ENCODE measurements at regions not wholly inside any gene's neighbourhood (a gene's known extent, or its start where the extent isn't known, plus 50 kb on each side); places are given as distances from the start of the nearest gene placed in this dataset.

DNA sequence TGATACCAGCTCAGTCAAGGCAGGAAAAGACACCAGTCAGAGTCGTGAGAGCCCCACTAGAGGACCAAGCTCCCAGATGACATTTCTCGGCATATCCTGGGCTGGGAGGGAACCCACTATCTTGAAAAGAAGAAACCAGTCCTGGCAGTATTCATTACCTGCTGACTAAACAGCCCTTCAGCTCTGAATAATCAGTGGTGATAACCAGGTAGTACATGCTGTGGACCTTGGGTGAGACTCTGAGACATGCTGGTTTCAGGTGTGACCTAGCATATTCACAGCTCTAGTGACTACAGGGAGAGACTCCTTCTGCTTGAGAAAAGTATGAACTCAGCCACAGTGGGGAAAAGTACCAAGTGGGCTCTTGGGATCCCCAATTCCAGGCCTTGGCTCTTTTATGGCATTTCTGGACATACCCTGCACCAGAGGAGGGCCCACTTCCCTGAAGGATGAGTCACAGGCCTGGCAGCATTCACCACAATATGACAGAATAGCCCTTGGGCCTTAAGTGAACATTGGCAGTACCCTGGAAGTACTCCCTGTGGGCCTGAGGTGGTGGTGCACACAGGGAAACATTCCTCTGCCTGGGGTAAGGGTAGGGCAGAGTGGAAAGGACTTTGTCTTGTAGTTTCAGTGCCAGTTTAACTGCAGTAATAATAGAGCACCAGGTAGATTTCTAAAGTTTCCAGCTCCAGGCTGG, 82.6 kb upstream of the SLC38A4 start:
- TF ChIP-seq, protein P1, sequence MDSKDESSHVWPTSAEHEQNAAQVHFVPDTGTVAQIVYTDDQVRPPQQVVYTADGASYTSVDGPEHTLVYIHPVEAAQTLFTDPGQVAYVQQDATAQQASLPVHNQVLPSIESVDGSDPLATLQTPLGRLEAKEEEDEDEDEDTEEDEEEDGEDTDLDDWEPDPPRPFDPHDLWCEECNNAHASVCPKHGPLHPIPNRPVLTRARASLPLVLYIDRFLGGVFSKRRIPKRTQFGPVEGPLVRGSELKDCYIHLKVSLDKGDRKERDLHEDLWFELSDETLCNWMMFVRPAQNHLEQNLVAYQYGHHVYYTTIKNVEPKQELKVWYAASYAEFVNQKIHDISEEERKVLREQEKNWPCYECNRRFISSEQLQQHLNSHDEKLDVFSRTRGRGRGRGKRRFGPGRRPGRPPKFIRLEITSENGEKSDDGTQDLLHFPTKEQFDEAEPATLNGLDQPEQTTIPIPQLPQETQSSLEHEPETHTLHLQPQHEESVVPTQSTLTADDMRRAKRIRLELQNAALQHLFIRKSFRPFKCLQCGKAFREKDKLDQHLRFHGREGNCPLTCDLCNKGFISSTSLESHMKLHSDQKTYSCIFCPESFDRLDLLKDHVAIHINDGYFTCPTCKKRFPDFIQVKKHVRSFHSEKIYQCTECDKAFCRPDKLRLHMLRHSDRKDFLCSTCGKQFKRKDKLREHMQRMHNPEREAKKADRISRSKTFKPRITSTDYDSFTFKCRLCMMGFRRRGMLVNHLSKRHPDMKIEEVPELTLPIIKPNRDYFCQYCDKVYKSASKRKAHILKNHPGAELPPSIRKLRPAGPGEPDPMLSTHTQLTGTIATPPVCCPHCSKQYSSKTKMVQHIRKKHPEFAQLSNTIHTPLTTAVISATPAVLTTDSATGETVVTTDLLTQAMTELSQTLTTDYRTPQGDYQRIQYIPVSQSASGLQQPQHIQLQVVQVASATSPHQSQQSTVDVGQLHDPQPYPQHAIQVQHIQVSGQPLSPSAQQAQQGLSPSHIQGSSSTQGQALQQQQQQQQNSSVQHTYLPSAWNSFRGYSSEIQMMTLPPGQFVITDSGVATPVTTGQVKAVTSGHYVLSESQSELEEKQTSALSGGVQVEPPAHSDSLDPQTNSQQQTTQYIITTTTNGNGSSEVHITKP (CRISPR knock-in tag; IDR thresholded peaks at IDR 0.05; ENCODE audit: low read depth), result no peak
- TF ChIP-seq, protein P2, sequence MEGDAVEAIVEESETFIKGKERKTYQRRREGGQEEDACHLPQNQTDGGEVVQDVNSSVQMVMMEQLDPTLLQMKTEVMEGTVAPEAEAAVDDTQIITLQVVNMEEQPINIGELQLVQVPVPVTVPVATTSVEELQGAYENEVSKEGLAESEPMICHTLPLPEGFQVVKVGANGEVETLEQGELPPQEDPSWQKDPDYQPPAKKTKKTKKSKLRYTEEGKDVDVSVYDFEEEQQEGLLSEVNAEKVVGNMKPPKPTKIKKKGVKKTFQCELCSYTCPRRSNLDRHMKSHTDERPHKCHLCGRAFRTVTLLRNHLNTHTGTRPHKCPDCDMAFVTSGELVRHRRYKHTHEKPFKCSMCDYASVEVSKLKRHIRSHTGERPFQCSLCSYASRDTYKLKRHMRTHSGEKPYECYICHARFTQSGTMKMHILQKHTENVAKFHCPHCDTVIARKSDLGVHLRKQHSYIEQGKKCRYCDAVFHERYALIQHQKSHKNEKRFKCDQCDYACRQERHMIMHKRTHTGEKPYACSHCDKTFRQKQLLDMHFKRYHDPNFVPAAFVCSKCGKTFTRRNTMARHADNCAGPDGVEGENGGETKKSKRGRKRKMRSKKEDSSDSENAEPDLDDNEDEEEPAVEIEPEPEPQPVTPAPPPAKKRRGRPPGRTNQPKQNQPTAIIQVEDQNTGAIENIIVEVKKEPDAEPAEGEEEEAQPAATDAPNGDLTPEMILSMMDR (CRISPR knock-in tag; IDR thresholded peaks at IDR 0.05), result no peak
- TF ChIP-seq FOSL1 (CRISPR knock-in tag; IDR thresholded peaks at IDR 0.05; ENCODE audit: borderline replicate concordance), result no peak
- TF ChIP-seq ZNF629 (CRISPR knock-in tag; conservative IDR thresholded peaks at IDR 0.05), result no peak
- no peak for TF ChIP-seq ZSCAN29 (CRISPR knock-in tag; conservative IDR thresholded peaks at IDR 0.05)
- TF ChIP-seq, protein P3, sequence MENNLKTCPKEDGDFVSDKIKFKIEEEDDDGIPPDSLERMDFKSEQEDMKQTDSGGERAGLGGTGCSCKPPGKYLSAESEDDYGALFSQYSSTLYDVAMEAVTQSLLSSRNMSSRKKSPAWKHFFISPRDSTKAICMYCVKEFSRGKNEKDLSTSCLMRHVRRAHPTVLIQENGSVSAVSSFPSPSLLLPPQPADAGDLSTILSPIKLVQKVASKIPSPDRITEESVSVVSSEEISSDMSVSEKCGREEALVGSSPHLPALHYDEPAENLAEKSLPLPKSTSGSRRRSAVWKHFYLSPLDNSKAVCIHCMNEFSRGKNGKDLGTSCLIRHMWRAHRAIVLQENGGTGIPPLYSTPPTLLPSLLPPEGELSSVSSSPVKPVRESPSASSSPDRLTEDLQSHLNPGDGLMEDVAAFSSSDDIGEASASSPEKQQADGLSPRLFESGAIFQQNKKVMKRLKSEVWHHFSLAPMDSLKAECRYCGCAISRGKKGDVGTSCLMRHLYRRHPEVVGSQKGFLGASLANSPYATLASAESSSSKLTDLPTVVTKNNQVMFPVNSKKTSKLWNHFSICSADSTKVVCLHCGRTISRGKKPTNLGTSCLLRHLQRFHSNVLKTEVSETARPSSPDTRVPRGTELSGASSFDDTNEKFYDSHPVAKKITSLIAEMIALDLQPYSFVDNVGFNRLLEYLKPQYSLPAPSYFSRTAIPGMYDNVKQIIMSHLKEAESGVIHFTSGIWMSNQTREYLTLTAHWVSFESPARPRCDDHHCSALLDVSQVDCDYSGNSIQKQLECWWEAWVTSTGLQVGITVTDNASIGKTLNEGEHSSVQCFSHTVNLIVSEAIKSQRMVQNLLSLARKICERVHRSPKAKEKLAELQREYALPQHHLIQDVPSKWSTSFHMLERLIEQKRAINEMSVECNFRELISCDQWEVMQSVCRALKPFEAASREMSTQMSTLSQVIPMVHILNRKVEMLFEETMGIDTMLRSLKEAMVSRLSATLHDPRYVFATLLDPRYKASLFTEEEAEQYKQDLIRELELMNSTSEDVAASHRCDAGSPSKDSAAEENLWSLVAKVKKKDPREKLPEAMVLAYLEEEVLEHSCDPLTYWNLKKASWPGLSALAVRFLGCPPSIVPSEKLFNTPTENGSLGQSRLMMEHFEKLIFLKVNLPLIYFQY (CRISPR knock-in tag; IDR thresholded peaks at IDR 0.05; ENCODE audit: borderline replicate concordance), result no peak
- no peak for TF ChIP-seq RNF2 (conservative IDR thresholded peaks at IDR 0.05; ENCODE audit: low read depth)
- no peak for TF ChIP-seq SPEN (CRISPR knock-in tag; IDR thresholded peaks at IDR 0.05; ENCODE audit: low read depth)
- no peak for TF ChIP-seq HNRNPLL (IDR thresholded peaks at IDR 0.05; ENCODE audit: low read depth, low read length, poor library complexity, severe bottlenecking)
- no peak for TF ChIP-seq SMYD3 (CRISPR knock-in tag; IDR thresholded peaks at IDR 0.05)
- no peak for TF ChIP-seq ESRRA (CRISPR knock-in tag; IDR thresholded peaks at IDR 0.05; ENCODE audit: low read depth)
- TF ChIP-seq ZNF761 (CRISPR knock-in tag; conservative IDR thresholded peaks at IDR 0.05), result no peak

All from HepG2 (cell line).